Subcutaneous abdominal adipose tissue (tissue), 5 donors: ENCODE measurements at regions not wholly inside any gene's neighbourhood (a gene's known extent, or its start where the extent isn't known, plus 50 kb on each side); places are given as distances from the start of the nearest gene placed in this dataset.

ENCODE experiments used
- H3K27ac ChIP-seq: one replicate; pipeline ENCODE4 v1.7.0; 2013; ENCODE audit warnings: low read depth, mild to moderate bottlenecking, inconsistent platforms, low read length, moderate library complexity
- H3K27me3 ChIP-seq, 5 donors: one replicate each; pipeline ENCODE4 v1.7.0; 2013; ENCODE audit warnings: low read length in 5 of 5, inconsistent platforms in 1 of 5; ENCODE audit not compliant: control insufficient read depth in 5 of 5, insufficient read depth in 4 of 5
- H3K36me3 ChIP-seq, 5 donors: one replicate each; pipeline ENCODE4 v1.7.0; 2013; ENCODE audit warnings: low read length in 5 of 5; ENCODE audit not compliant: control insufficient read depth in 5 of 5, insufficient read depth in 5 of 5
- H3K4me1 ChIP-seq, 5 donors: one replicate each; pipeline ENCODE4 v1.7.0; 2013; ENCODE audit warnings: low read length in 5 of 5, mild to moderate bottlenecking in 3 of 5, moderate library complexity in 1 of 5; ENCODE audit not compliant: control insufficient read depth in 5 of 5, insufficient read depth in 5 of 5
- H3K4me3 ChIP-seq, 5 donors: one replicate each; pipeline ENCODE4 v1.7.0; 2013; ENCODE audit warnings: low read length in 5 of 5, low read depth in 1 of 5
- H3K9ac ChIP-seq, 5 donors: one replicate each; pipeline ENCODE4 v1.7.0; 2013; ENCODE audit warnings: low read length in 5 of 5, mild to moderate bottlenecking in 4 of 5, moderate library complexity in 3 of 5
- H3K9me3 ChIP-seq, 5 donors: one replicate each; pipeline ENCODE4 v1.7.0; 2013; ENCODE audit warnings: low read length in 5 of 5; ENCODE audit not compliant: control insufficient read depth in 5 of 5
- donor health status: healthy.
- donor health status: healthy.
- donor health status: healthy.
- donor health status: healthy.
- donor health status: healthy.

- Histone ChIP-seq H3K9ac (no peak overlapping the region), H3K27me3 (peaks cover 0 to 4% (median 3%) of the 10 kb centered on the region in 5 donors), H3K36me3 (no peaks in the 10 kb centered on the region), H3K4me3 (no peak overlapping the region), H3K27ac (no peak overlapping the region), H3K4me1 (no peaks in the 10 kb centered on the region), H3K9me3 (peaks cover 0 to 1% (median 0%) of the 10 kb centered on the region in 5 donors)
These were observed 235.0 kb upstream of the SOX21 start for GRCh38 chr13:94947392-94947791.

- Histone ChIP-seq H3K27ac (no peak overlapping the region), H3K9me3 (peaks cover 0 to 3% (median 0%) of the 10 kb centered on the region in 5 donors), H3K9ac (no peak overlapping the region), H3K36me3 (no peaks in the 10 kb centered on the region), H3K27me3 (peaks cover 0 to 4% (median 3%) of the 10 kb centered on the region in 5 donors), H3K4me1 (no peaks in the 10 kb centered on the region), H3K4me3 (no peak overlapping the region)
These were observed 233.7 kb upstream of the SOX21 start for GRCh38 chr13:94946039-94946438.

DNA sequence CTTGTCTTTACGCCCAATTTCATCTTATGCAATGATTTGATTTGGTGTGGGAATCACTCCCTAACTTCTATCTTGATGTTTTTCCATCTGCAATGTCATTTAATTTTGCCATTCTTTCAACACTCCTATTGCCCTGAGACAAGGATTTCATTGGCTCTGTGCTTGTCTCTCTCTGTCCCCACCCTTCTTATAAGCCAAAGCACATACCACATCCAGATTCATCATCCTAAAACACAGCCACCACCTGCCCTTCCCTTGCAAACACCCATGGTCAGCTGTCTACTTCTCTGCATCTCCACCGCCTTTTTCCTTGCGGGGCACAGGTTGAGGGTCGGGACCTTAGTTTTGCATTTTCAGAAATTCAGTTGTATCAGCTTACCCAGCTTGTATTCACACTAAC, 225.8 kb upstream of the SOX21 start:
- Histone ChIP-seq H3K9ac (no peak overlapping the region), H3K4me1 (no peaks in the 10 kb centered on the region), H3K27me3 (peaks cover 0 to 4% (median 0%) of the 10 kb centered on the region in 5 donors), H3K36me3 (no peaks in the 10 kb centered on the region), H3K4me3 (no peak overlapping the region), H3K27ac (no peak overlapping the region), H3K9me3 (peaks cover 0 to 6% (median 4%) of the 10 kb centered on the region in 5 donors)

DNA sequence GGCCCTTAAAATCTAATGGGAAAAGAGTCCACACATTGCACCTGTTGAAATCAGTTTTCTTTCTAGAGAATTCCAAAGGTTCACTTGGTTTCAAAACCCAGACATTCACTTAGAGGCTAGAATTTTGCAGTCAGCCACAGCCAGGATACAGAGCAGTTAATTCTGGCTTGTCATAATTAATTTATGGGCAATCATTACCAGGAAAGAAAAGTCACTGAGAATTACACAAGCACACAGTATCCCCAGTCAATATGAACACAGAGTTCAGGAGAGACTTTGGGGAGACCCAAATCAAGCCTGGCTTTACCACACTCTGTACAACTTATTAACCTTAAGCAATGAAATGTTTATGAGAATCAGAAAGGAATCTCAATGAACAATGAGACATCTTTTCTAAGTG, 224.3 kb upstream of the SOX21 start:
- Histone ChIP-seq H3K9ac (no peak overlapping the region), H3K36me3 (no peaks in the 10 kb centered on the region), H3K4me3 (no peak overlapping the region), H3K4me1 (no peaks in the 10 kb centered on the region), H3K27me3 (peaks cover 0 to 4% (median 0%) of the 10 kb centered on the region in 5 donors), H3K27ac (no peak overlapping the region), H3K9me3 (peaks cover 0 to 10% (median 6%) of the 10 kb centered on the region in 5 donors)

GRCh38 chr13:94933936-94934335, 221.6 kb upstream of the SOX21 start:
- Histone ChIP-seq H3K4me1 (no peaks in the 10 kb centered on the region), H3K4me3 (no peak overlapping the region), H3K27ac (no peak overlapping the region), H3K9me3 (peaks cover 0 to 10% (median 6%) of the 10 kb centered on the region in 5 donors), H3K27me3 (peaks cover 0 to 4% (median 0%) of the 10 kb centered on the region in 5 donors), H3K9ac (no peak overlapping the region), H3K36me3 (no peaks in the 10 kb centered on the region)

DNA sequence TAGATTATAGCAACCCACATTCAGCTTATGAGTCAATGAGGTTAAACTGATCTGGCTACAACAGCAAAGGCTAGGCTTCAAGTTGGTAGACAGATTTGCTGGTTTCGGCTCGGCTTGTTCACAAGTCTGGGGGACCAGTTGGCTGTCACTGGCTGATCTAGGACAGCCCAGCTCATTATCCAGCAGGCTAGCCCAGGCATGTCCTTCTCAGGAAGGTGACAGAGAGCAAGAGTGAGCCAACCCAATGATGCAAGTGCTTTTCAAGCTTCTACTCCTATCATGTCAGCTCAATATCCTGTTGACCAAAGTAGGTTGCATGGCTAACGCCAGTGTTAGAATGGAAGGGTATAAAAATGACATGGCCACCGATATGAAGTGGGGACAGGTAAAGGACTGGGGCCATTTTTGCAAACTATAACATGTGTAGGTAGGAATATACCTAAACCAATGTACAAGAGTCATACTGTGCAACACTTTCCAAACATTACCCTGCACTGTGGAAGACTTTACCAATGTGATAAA, 220.9 kb upstream of the SOX21 start:
- H3K27ac ChIP-seq: no peak overlapping the region
- H3K36me3 ChIP-seq: no peaks in the 10 kb centered on the region
- H3K4me1 ChIP-seq: peaks cover 0 to 1% (median 0%) of the 10 kb centered on the region in 5 donors
- no peak overlapping the region for H3K9ac ChIP-seq
- peaks cover 0 to 4% (median 0%) of the 10 kb centered on the region in 5 donors for H3K27me3 ChIP-seq
- no peak overlapping the region for H3K4me3 ChIP-seq
- H3K9me3 ChIP-seq: peaks cover 0 to 10% (median 6%) of the 10 kb centered on the region in 5 donors

DNA sequence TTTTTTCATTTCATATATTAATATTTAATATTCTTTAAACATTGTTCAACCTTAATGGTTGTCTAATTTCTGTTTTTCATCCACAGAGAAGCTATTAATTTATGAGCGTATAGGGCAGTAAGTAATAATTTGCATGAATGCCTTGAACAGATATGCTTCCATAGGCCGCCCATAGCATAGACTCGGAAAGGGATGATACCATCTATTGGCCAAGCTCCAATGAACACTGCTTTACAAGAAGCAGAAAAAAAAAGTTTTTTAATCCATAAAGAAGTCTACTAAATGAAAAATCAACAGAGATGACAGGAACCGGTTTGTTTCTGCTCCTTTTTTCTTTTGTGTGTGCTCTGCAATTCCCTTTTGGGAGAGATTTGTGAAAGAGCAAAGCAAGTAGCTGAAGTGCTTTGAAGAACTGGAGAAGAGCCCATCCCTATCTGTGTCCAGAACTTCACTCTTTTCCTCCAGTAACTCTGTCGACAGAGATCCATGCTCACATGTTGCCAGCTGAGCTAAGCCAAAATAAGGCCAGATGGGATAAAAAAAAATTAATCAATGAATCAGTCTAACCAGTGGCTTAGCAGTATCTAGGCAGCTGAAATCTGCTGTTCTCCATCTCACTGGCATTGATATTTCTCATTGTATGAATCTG, 215.9 kb upstream of the SOX21 start:
- Histone ChIP-seq H3K9ac (no peak overlapping the region), H3K36me3 (no peaks in the 10 kb centered on the region), H3K9me3 (peaks cover 0 to 6% (median 3%) of the 10 kb centered on the region in 5 donors), H3K27me3 (peaks cover 0 to 5% (median 0%) of the 10 kb centered on the region in 5 donors), H3K4me1 (peaks cover 0 to 4% (median 0%) of the 10 kb centered on the region in 5 donors), H3K4me3 (no peak overlapping the region), H3K27ac (no peak overlapping the region)

GRCh38 chr13:94925263-94925662, 212.9 kb upstream of the SOX21 start:
- Histone ChIP-seq H3K4me3 (no peak overlapping the region), H3K36me3 (no peaks in the 10 kb centered on the region), H3K27me3 (peaks cover 0 to 5% (median 4%) of the 10 kb centered on the region in 5 donors), H3K9me3 (no peaks in the 10 kb centered on the region), H3K4me1 (peaks cover 0 to 4% (median 0%) of the 10 kb centered on the region in 5 donors), H3K9ac (no peak overlapping the region), H3K27ac (no peak overlapping the region)

DNA sequence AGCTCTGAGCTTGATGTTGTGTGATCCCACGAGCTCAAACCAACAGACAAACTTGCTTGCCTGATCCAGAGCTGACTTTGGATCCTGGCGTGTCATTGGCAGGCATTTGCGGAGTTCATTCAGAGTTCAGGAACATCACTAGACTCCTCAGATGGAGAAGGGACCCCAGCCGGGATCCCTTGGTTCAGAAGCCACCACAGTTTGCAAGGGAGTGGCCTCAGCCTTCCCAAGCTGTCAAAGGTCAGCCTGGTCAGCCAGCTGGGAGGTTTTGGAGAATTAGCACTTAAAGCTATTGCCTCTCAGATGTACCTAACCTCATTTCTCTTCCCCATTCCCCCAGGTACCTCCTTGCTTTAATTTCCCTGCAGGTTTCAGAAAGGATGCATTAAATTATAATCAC, 208.8 kb upstream of the SOX21 start:
- no peaks in the 10 kb centered on the region for H3K4me1 ChIP-seq
- H3K27ac ChIP-seq: no peak overlapping the region
- peaks cover 0 to 5% (median 3%) of the 10 kb centered on the region in 5 donors for H3K27me3 ChIP-seq
- no peaks in the 10 kb centered on the region for H3K36me3 ChIP-seq
- H3K9ac ChIP-seq: no peak overlapping the region
- H3K9me3 ChIP-seq: no peaks in the 10 kb centered on the region
- H3K4me3 ChIP-seq: no peak overlapping the region

GRCh38 chr13:94920578-94920977, 208.2 kb upstream of the SOX21 start:
- Histone ChIP-seq H3K36me3 (no peaks in the 10 kb centered on the region), H3K4me3 (no peak overlapping the region), H3K4me1 (no peaks in the 10 kb centered on the region), H3K27me3 (peaks cover 0 to 5% (median 3%) of the 10 kb centered on the region in 5 donors), H3K27ac (no peak overlapping the region), H3K9me3 (no peaks in the 10 kb centered on the region), H3K9ac (no peak overlapping the region)
